ENCODE measurements at regions not wholly inside any gene's neighbourhood (a gene's known extent, or its start where the extent isn't known, plus 50 kb on each side); places are given as distances from the start of the nearest gene placed in this dataset.
"Not testable (repeated sequence)": the region's sequence is repeated elsewhere in the genome, so short reads cannot be mapped to it uniquely, and the experiment has no call there.

- no peak for DNase-seq
- Histone ChIP-seq H3K36me3 (no peaks in the 10 kb centered on the region), H3K4me3 (no peak overlapping the region), H3K27me3 (no peaks in the 10 kb centered on the region), H3K9me3 (no peaks in the 10 kb centered on the region)
Observed at GRCh38 chr1:178572604-178573003, 59.7 kb downstream of the TEX35 start.

GRCh38 chr1:178573330-178573729 lies 60.4 kb downstream of the TEX35 start:
- Histone ChIP-seq H3K36me3 (no peaks in the 10 kb centered on the region), H3K27me3 (no peaks in the 10 kb centered on the region), H3K4me3 (no peak overlapping the region), H3K9me3 (no peaks in the 10 kb centered on the region)
- no peak for DNase-seq

GRCh38 chr1:178574345-178574744 lies 61.4 kb downstream of the TEX35 start:
- H3K4me3 ChIP-seq, result no peak overlapping the region
- no peaks in the 10 kb centered on the region for H3K27me3 ChIP-seq
- no peaks in the 10 kb centered on the region for H3K9me3 ChIP-seq
- H3K36me3 ChIP-seq, result no peaks in the 10 kb centered on the region
- no peak for DNase-seq

GRCh38 chr1:178575611-178576361 lies 62.9 kb downstream of the TEX35 start:
- H3K27me3 ChIP-seq, result no peaks in the 10 kb centered on the region
- no peaks in the 10 kb centered on the region for H3K36me3 ChIP-seq
- H3K9me3 ChIP-seq, result no peaks in the 10 kb centered on the region
- no peak overlapping the region for H3K4me3 ChIP-seq
- no peak for DNase-seq

GRCh38 chr1:178576841-178577240 lies 63.9 kb downstream of the TEX35 start:
- Histone ChIP-seq H3K4me3 (no peak overlapping the region), H3K36me3 (no peaks in the 10 kb centered on the region), H3K27me3 (no peaks in the 10 kb centered on the region), H3K9me3 (no peaks in the 10 kb centered on the region)
- DNase-seq, result no peak

GRCh38 chr1:178577882-178578281 lies 65.0 kb downstream of the TEX35 start:
- DNase-seq, result no peak
- no peak overlapping the region for H3K4me3 ChIP-seq
- no peaks in the 10 kb centered on the region for H3K9me3 ChIP-seq
- no peaks in the 10 kb centered on the region for H3K36me3 ChIP-seq
- no peaks in the 10 kb centered on the region for H3K27me3 ChIP-seq

- no peaks in the 10 kb centered on the region for H3K9me3 ChIP-seq
- no peaks in the 10 kb centered on the region for H3K36me3 ChIP-seq
- DNase-seq, result no peak
- no peaks in the 10 kb centered on the region for H3K27me3 ChIP-seq
- no peak overlapping the region for H3K4me3 ChIP-seq
Observed at GRCh38 chr1:178578541-178578940, 65.6 kb downstream of the TEX35 start.

GRCh38 chr1:178579095-178579494 lies 66.2 kb downstream of the TEX35 start:
- no peaks in the 10 kb centered on the region for H3K9me3 ChIP-seq
- no peak overlapping the region for H3K4me3 ChIP-seq
- no peaks in the 10 kb centered on the region for H3K36me3 ChIP-seq
- H3K27me3 ChIP-seq, result no peaks in the 10 kb centered on the region
- no peak for DNase-seq

- no peak for DNase-seq
- Histone ChIP-seq H3K36me3 (no peaks in the 10 kb centered on the region), H3K27me3 (no peaks in the 10 kb centered on the region), H3K4me3 (no peak overlapping the region), H3K9me3 (no peaks in the 10 kb centered on the region)
Observed at GRCh38 chr1:178579562-178579961, 66.7 kb downstream of the TEX35 start.

- H3K27me3 ChIP-seq, result no peaks in the 10 kb centered on the region
- H3K4me3 ChIP-seq, result no peak overlapping the region
- no peak for DNase-seq
- H3K36me3 ChIP-seq, result no peaks in the 10 kb centered on the region
- H3K9me3 ChIP-seq, result no peaks in the 10 kb centered on the region
Observed at GRCh38 chr1:178580096-178580495, 67.2 kb downstream of the TEX35 start.

- Histone ChIP-seq H3K27me3 (no peaks in the 10 kb centered on the region), H3K36me3 (no peaks in the 10 kb centered on the region)
- no peak for DNase-seq
Observed at GRCh38 chr1:178580876-178581275, 68.0 kb downstream of the TEX35 start.

GRCh38 chr1:178581351-178582303 lies 68.7 kb downstream of the TEX35 start:
- DNase-seq, result no peak
- Histone ChIP-seq H3K36me3 (no peaks in the 10 kb centered on the region), H3K4me3 (no peak overlapping the region), H3K9me3 (no peaks in the 10 kb centered on the region), H3K27me3 (no peaks in the 10 kb centered on the region)

More at GRCh38 chr1:178580876-178581275, 68.0 kb downstream of the TEX35 start:
- no peaks in the 10 kb centered on the region for H3K9me3 ChIP-seq
- H3K4me3 ChIP-seq, result no peak overlapping the region

GRCh38 chr1:178587096-178587495 lies 74.2 kb downstream of the TEX35 start:
- Histone ChIP-seq H3K27me3 (no peaks in the 10 kb centered on the region), H3K9me3 (peaks cover 4% of the 10 kb centered on the region; the same call in 1 of the 2 replicates), H3K36me3 (no peaks in the 10 kb centered on the region), H3K4me3 (no peak overlapping the region)
- DNase-seq, result no peak

- Histone ChIP-seq H3K36me3 (no peaks in the 10 kb centered on the region), H3K9me3 (peaks cover 4% of the 10 kb centered on the region; the same call in 1 of the 2 replicates), H3K27me3 (no peaks in the 10 kb centered on the region), H3K4me3 (no peak overlapping the region)
- no peak for DNase-seq
Observed at GRCh38 chr1:178587975-178588374, 75.1 kb downstream of the TEX35 start.

GRCh38 chr1:178589042-178589441 lies 76.1 kb downstream of the TEX35 start:
- not testable (repeated sequence) for H3K27me3 ChIP-seq, DNase-seq, H3K9me3 ChIP-seq, H3K36me3 ChIP-seq, H3K4me3 ChIP-seq

GRCh38 chr1:178591811-178592210 lies 78.9 kb downstream of the TEX35 start:
- not testable (repeated sequence) for H3K27me3 ChIP-seq, H3K4me3 ChIP-seq, H3K9me3 ChIP-seq, H3K36me3 ChIP-seq
- peak; percentile 30 for DNase-seq

GRCh38 chr1:178593515-178593914 lies 80.6 kb downstream of the TEX35 start:
- H3K9me3 ChIP-seq, result peaks cover 4% of the 10 kb centered on the region; the same call in 1 of the 2 replicates
- H3K27me3 ChIP-seq, result no peaks in the 10 kb centered on the region
- no peaks in the 10 kb centered on the region for H3K36me3 ChIP-seq
- DNase-seq, result no peak
- H3K4me3 ChIP-seq, result no peak overlapping the region

Measured in MG63 (cell line).